Ishikawa (cell line): ENCODE measurements at regions not wholly inside any gene's neighbourhood (a gene's known extent, or its start where the extent isn't known, plus 50 kb on each side); places are given as distances from the start of the nearest gene placed in this dataset.

Experiments used
- CEBPB ChIP-seq: IDR thresholded peaks from 2 replicates; pipeline ENCODE4 v1.6.1; 2012
- CREB1 ChIP-seq: IDR thresholded peaks from 2 replicates; pipeline ENCODE4 v1.6.1; 2012; ENCODE audit warnings: low read depth
- EGR1 ChIP-seq: IDR thresholded peaks from 2 replicates; pipeline ENCODE4 v1.6.1; 2012
- EP300 ChIP-seq: IDR thresholded peaks from 2 replicates; pipeline ENCODE4 v1.6.1; 2012; ENCODE audit warnings: borderline replicate concordance
- FOXM1 ChIP-seq: IDR thresholded peaks from 2 replicates; pipeline ENCODE4 v1.6.1; 2012; ENCODE audit warnings: low read depth, borderline replicate concordance
- MAX ChIP-seq: IDR thresholded peaks from 2 replicates; pipeline ENCODE4 v1.6.1; 2012
- NFIC ChIP-seq: IDR thresholded peaks from 2 replicates; pipeline ENCODE4 v1.6.1; 2012
- RAD21 ChIP-seq: IDR thresholded peaks from 2 replicates; pipeline ENCODE4 v1.6.1; 2012; ENCODE audit warnings: low read depth
- REST ChIP-seq: IDR thresholded peaks from 2 replicates; pipeline ENCODE4 v1.6.1; 2012; ENCODE audit warnings: low read depth, mild to moderate bottlenecking
- TAF1 ChIP-seq: IDR thresholded peaks from 2 replicates; pipeline ENCODE4 v1.6.1; 2012; ENCODE audit warnings: low read depth, mild to moderate bottlenecking
- TCF12 ChIP-seq: IDR thresholded peaks from 2 replicates; pipeline ENCODE4 v1.6.1; 2012; ENCODE audit warnings: low read depth
- TEAD4 ChIP-seq: IDR thresholded peaks from 2 replicates; pipeline ENCODE4 v1.6.1; 2012
- USF1 ChIP-seq: IDR thresholded peaks from 2 replicates; pipeline ENCODE4 v1.6.1; 2012
- YY1 ChIP-seq: IDR thresholded peaks from 2 replicates; pipeline ENCODE4 v1.6.1; 2012; ENCODE audit warnings: low read depth
- ZBTB7A ChIP-seq: IDR thresholded peaks from 2 replicates; pipeline ENCODE4 v1.6.1; 2012; ENCODE audit warnings: low read depth

- TF ChIP-seq TCF12 (no peak), REST (no peak), CEBPB (no peak), USF1 (no peak), TAF1 (no peak), CREB1 (no peak), MAX (no peak), FOXM1 (no peak), ZBTB7A (no peak), NFIC (no peak), YY1 (no peak), EGR1 (no peak), RAD21 (no peak), TEAD4 (no peak)
These were observed 642.9 kb upstream of the ADARB2 start for GRCh38 chr10:2380218-2380617.

- TF ChIP-seq EGR1 (no peak), EP300 (no peak), YY1 (no peak)
These were observed 629.8 kb upstream of the ADARB2 start for GRCh38 chr10:2367083-2367482.

GRCh38 chr10:2366264-2366931 is 629.1 kb upstream of the ADARB2 start:
- TF ChIP-seq TEAD4 = no peak

GRCh38 chr10:2362331-2362730 is 625.0 kb upstream of the ADARB2 start:
- TF ChIP-seq EP300 = no peak
- TF ChIP-seq CEBPB = no peak
- no peak for TF ChIP-seq CREB1
- no peak for TF ChIP-seq USF1
- TF ChIP-seq TAF1 = no peak
- no peak for TF ChIP-seq RAD21
- TF ChIP-seq TCF12 = no peak
- TF ChIP-seq FOXM1 = no peak
- TF ChIP-seq REST = no peak
- TF ChIP-seq MAX = no peak
- TF ChIP-seq ZBTB7A = no peak
- TF ChIP-seq YY1 = no peak
- no peak for TF ChIP-seq NFIC
- no peak for TF ChIP-seq EGR1
- TF ChIP-seq TEAD4 = no peak

GRCh38 chr10:2358586-2358985 is 621.3 kb upstream of the ADARB2 start:
- TF ChIP-seq REST (no peak), NFIC (no peak), EGR1 (no peak), TCF12 (no peak), CREB1 (no peak)
